ENCODE measurements at regions not wholly inside any gene's neighbourhood (a gene's known extent, or its start where the extent isn't known, plus 50 kb on each side); places are given as distances from the start of the nearest gene placed in this dataset.

DNA sequence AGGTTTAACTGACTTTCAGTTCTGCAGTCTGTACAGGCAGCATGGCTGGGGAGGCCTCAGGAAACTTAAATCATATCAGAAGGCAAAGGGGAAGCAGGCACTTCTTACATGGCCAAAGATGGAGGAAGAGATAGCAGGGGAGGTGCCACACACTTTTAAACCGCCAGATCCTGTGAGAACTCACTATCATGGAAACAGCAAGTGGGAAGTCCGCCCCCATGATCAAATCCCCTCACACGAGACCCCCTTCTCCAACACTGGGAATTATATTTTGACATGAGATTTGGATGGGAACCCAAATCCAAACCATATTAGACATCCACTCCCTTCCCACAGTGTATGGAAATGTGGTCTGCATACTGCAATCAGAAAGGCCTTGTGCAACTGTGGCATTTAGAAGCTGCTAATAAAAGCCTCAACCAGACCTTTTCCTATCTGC is 148.2 kb downstream of the FCRL5 start:
- Histone ChIP-seq H3K36me3 (ENCODE audit: control insufficient read depth, insufficient read depth, low read length) (no peaks in the 10 kb centered on the region), H3K4me2 (ENCODE audit: low read depth, low read length) (no peak overlapping the region), H2BK5ac (ENCODE audit: low read depth, low read length, poor library complexity, severe bottlenecking) (no peak overlapping the region), H4K20me1 (ENCODE audit: insufficient read depth, low read length) (no peaks in the 10 kb centered on the region), H3K27me3 (ENCODE audit: control insufficient read depth, insufficient read depth, low read length) (no peaks in the 10 kb centered on the region), H3K79me1 (ENCODE audit: low read depth in 1 of 2, low read length in 2 of 2) (no peaks in the 10 kb centered on the region), H2BK120ac (ENCODE audit: low read depth, low read length) (no peak overlapping the region), H2AFZ (replicated peaks; ENCODE audit: low read length, poor library complexity) (no peak overlapping the region), H3K9ac (ENCODE audit: low read depth, low read length) (no peak overlapping the region), H3K23ac (ENCODE audit: low read depth, low read length) (no peak overlapping the region), H4K5ac (ENCODE audit: low read depth, low read length) (no peak overlapping the region), H3K4me3 (ENCODE audit: insufficient read depth, low read depth, low read length) (no peak overlapping the region), H4K91ac (ENCODE audit: insufficient read depth, low read depth, low read length) (no peak overlapping the region), H4K8ac (ENCODE audit: low read depth in 2 of 2, low read length in 2 of 2) (no peak overlapping the region), H3K9me1 (ENCODE audit: insufficient read depth, low read length) (no peaks in the 10 kb centered on the region), H3K14ac (replicated peaks; ENCODE audit: low read depth, low read length) (no peak overlapping the region), H3K9me3 (ENCODE audit: control insufficient read depth, insufficient read depth, low read length) (no peaks in the 10 kb centered on the region), H3K18ac (ENCODE audit: low read depth, low read length) (no peak overlapping the region), H2BK20ac (ENCODE audit: low read depth, low read length) (no peak overlapping the region), H3K4me1 (ENCODE audit: control insufficient read depth, insufficient read depth, low read length) (no peaks in the 10 kb centered on the region), H2BK15ac (ENCODE audit: low read depth, low read length) (no peak overlapping the region), H2AK5ac (ENCODE audit: low read depth, low read length) (no peak overlapping the region), H3K56ac (ENCODE audit: extremely low read depth, insufficient read depth, low read length) (no peak overlapping the region), H3K27ac (ENCODE audit: insufficient read depth, low read length) (no peak overlapping the region), H3K4ac (ENCODE audit: low read depth, low read length) (no peak overlapping the region), H2AK9ac (replicated peaks; ENCODE audit: low read depth, low read length, poor library complexity) (no peak overlapping the region)
- intact Hi-C loops (cut with micrococcal nuclease): no loop called here
- ATAC-seq (ENCODE audit: low read depth): no peak
- TF ChIP-seq CEBPB (IDR thresholded peaks at IDR 0.05; ENCODE audit: low read depth, low read length): no peak
- TF ChIP-seq, protein P1, sequence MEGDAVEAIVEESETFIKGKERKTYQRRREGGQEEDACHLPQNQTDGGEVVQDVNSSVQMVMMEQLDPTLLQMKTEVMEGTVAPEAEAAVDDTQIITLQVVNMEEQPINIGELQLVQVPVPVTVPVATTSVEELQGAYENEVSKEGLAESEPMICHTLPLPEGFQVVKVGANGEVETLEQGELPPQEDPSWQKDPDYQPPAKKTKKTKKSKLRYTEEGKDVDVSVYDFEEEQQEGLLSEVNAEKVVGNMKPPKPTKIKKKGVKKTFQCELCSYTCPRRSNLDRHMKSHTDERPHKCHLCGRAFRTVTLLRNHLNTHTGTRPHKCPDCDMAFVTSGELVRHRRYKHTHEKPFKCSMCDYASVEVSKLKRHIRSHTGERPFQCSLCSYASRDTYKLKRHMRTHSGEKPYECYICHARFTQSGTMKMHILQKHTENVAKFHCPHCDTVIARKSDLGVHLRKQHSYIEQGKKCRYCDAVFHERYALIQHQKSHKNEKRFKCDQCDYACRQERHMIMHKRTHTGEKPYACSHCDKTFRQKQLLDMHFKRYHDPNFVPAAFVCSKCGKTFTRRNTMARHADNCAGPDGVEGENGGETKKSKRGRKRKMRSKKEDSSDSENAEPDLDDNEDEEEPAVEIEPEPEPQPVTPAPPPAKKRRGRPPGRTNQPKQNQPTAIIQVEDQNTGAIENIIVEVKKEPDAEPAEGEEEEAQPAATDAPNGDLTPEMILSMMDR (conservative IDR thresholded peaks at IDR 0.05; ENCODE audit: low read depth, low read length): no peak
- TF ChIP-seq ELK1 (IDR thresholded peaks at IDR 0.05; ENCODE audit: borderline replicate concordance, low read depth, low read length): no peak
- TF ChIP-seq MAFK (IDR thresholded peaks at IDR 0.05; ENCODE audit: low read depth, low read length): no peak
- no peak for TF ChIP-seq POLR2A (IDR thresholded peaks at IDR 0.05; ENCODE audit: low read depth, low read length)
- TF ChIP-seq NFE2L2 (IDR thresholded peaks at IDR 0.05; ENCODE audit: low read depth, low read length): no peak
- TF ChIP-seq SMC3 (IDR thresholded peaks at IDR 0.05; ENCODE audit: low read depth, low read length): no peak
- no peak for TF ChIP-seq RFX5 (IDR thresholded peaks at IDR 0.05; ENCODE audit: low read depth, low read length)
- TF ChIP-seq FOS (IDR thresholded peaks at IDR 0.05; ENCODE audit: low read depth, low read length): no peak
- no peak for TF ChIP-seq RAD21 (IDR thresholded peaks at IDR 0.05; ENCODE audit: low read length)
- TF ChIP-seq MXI1 (IDR thresholded peaks at IDR 0.05; ENCODE audit: borderline replicate concordance, low read depth, low read length): no peak
- no peak for TF ChIP-seq MAZ (IDR thresholded peaks at IDR 0.05; ENCODE audit: borderline replicate concordance, low read depth, low read length)
- no peak for TF ChIP-seq CHD1 (IDR thresholded peaks at IDR 0.05; ENCODE audit: low read depth, low read length)
- no peak for TF ChIP-seq RCOR1 (IDR thresholded peaks at IDR 0.05; ENCODE audit: insufficient replicate concordance, low read length)
- TF ChIP-seq USF2 (IDR thresholded peaks at IDR 0.05; ENCODE audit: low read depth, low read length): no peak
- in situ Hi-C loops (cut with MboI; ENCODE audit: low sequenced_read_pairs): no loop called here
- ChIA-PET POLR2A (ENCODE audit: unreplicated experiment) (no interaction called here), CTCF (no interaction called here)
- WGBS, 2 experiments (ENCODE audit: extremely low coverage in 2 of 2, insufficient read length in 1 of 2): no CpG with 5 or more reads among the region's 3 CpGs
- BruUV-seq (replicated peaks): no TSS peak
- no peak for DNase-seq
- dilution Hi-C loops (cut with HindIII; ENCODE audit: low sequenced_read_pairs, unreplicated experiment): no loop called here
